ENCODE measurements at regions not wholly inside any gene's neighbourhood (a gene's known extent, or its start where the extent isn't known, plus 50 kb on each side); places are given as distances from the start of the nearest gene placed in this dataset.

- no peaks in the 10 kb centered on the region for H3K9me3 ChIP-seq
- H3K27ac ChIP-seq: no peak overlapping the region
- H3K4me3 ChIP-seq: no peak overlapping the region
- H3K36me3 ChIP-seq: no peaks in the 10 kb centered on the region
- intact Hi-C loops (cut with DNase I; ENCODE audit: low total_unique reads): no loop called here
- no peak for DNase-seq (ENCODE audit: low spot score in 2 of 2)
- H3K27me3 ChIP-seq: no peaks in the 10 kb centered on the region
- H3K4me1 ChIP-seq: no peaks in the 10 kb centered on the region
- TF ChIP-seq CTCF (IDR thresholded peaks at IDR 0.05) (no peak), POLR2A (IDR thresholded peaks at IDR 0.05) (no peak), POLR2AphosphoS5 (IDR thresholded peaks at IDR 0.05) (no peak)
These were observed 155.8 kb upstream of the ATP2B1 start for GRCh38 chr12:89864411-89864810.

GRCh38 chr12:89863968-89864367 lies 155.3 kb upstream of the ATP2B1 start:
- no peak overlapping the region for H3K27ac ChIP-seq
- no peaks in the 10 kb centered on the region for H3K27me3 ChIP-seq
- no peaks in the 10 kb centered on the region for H3K4me1 ChIP-seq
- intact Hi-C loops (cut with DNase I; ENCODE audit: low total_unique reads): no loop called here
- no peaks in the 10 kb centered on the region for H3K36me3 ChIP-seq
- no peak overlapping the region for H3K4me3 ChIP-seq
- TF ChIP-seq POLR2AphosphoS5 (IDR thresholded peaks at IDR 0.05) (no peak), CTCF (IDR thresholded peaks at IDR 0.05) (no peak), POLR2A (IDR thresholded peaks at IDR 0.05) (no peak)
- H3K9me3 ChIP-seq: no peaks in the 10 kb centered on the region
- DNase-seq (ENCODE audit: low spot score in 2 of 2): no peak

- Histone ChIP-seq H3K9me3 (no peaks in the 10 kb centered on the region), H3K36me3 (no peaks in the 10 kb centered on the region), H3K4me3 (no peak overlapping the region), H3K27me3 (no peaks in the 10 kb centered on the region), H3K4me1 (no peaks in the 10 kb centered on the region), H3K27ac (peak overlapping the region in 1 of 2 donors; percentile 3)
- no peak for TF ChIP-seq CTCF (IDR thresholded peaks at IDR 0.05)
- TF ChIP-seq POLR2A (IDR thresholded peaks at IDR 0.05): no peak
- no peak for TF ChIP-seq POLR2AphosphoS5 (IDR thresholded peaks at IDR 0.05)
- intact Hi-C loops (cut with DNase I; ENCODE audit: low total_unique reads): no loop called here
- no peak for DNase-seq (ENCODE audit: low spot score in 2 of 2)
These were observed 154.9 kb upstream of the ATP2B1 start for GRCh38 chr12:89863493-89863938.

- TF ChIP-seq POLR2AphosphoS5 (IDR thresholded peaks at IDR 0.05): peak in 1 of 3 donors; percentile 39
- no peak for TF ChIP-seq CTCF (IDR thresholded peaks at IDR 0.05)
- DNase-seq (ENCODE audit: low spot score in 2 of 2): no peak
- H3K9me3 ChIP-seq: no peaks in the 10 kb centered on the region
- H3K4me1 ChIP-seq: no peaks in the 10 kb centered on the region
- no peaks in the 10 kb centered on the region for H3K27me3 ChIP-seq
- intact Hi-C loops (cut with DNase I; ENCODE audit: low total_unique reads): no loop called here
- H3K36me3 ChIP-seq: no peaks in the 10 kb centered on the region
- H3K27ac ChIP-seq: peak overlapping the region in 1 of 2 donors; percentile 32
- H3K4me3 ChIP-seq: peak overlapping the region in 2 of 3 donors; percentile 9 to 10
These were observed 154.1 kb upstream of the ATP2B1 start for GRCh38 chr12:89862511-89863445.

GRCh38 chr12:89861086-89861485 lies 152.4 kb upstream of the ATP2B1 start:
- intact Hi-C loops (cut with DNase I; ENCODE audit: low total_unique reads): no loop called here
- DNase-seq (ENCODE audit: low spot score in 2 of 2): no peak

More at GRCh38 chr12:89861086-89861485, 152.4 kb upstream of the ATP2B1 start:
- H3K9me3 ChIP-seq: no peaks in the 10 kb centered on the region
- H3K4me1 ChIP-seq: no peaks in the 10 kb centered on the region
- H3K4me3 ChIP-seq: no peak overlapping the region
- H3K36me3 ChIP-seq: no peaks in the 10 kb centered on the region
- H3K27me3 ChIP-seq: no peaks in the 10 kb centered on the region
- H3K27ac ChIP-seq: no peak overlapping the region
- TF ChIP-seq CTCF (IDR thresholded peaks at IDR 0.05) (no peak), POLR2A (IDR thresholded peaks at IDR 0.05) (no peak), POLR2AphosphoS5 (IDR thresholded peaks at IDR 0.05) (no peak)
